GM04504 (cell line): ENCODE measurements at regions not wholly inside any gene's neighbourhood (a gene's known extent, or its start where the extent isn't known, plus 50 kb on each side); places are given as distances from the start of the nearest gene placed in this dataset.
A peak's percentile ranks its signal among the peaks of the same experiment; 100 is the strongest.

Experiments
- DNase-seq: peaks from one replicate; pipeline ENCODE4 v3.0.0-alpha.2; 2012; ENCODE audit warnings: low read depth

DNA sequence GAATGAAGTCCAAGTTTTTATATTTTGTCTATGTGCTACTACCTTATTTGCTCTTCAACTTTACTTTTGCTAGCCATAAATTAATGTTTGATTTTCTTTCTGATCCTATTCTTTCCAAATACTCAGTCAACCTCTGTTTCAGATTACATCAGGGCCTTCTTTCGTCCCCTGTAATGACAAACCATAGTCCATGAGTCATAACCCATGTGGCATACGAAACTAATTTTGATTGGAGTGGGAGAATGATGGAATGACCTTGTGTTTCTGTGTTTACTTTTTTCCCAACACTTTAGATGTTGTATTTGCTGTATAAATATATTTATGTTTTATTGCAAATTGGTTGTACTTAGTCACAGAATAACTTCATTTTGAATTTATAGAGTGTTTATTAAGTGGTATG is 1043.1 kb downstream of the DTWD2 start:
- no peak for DNase-seq

DNA sequence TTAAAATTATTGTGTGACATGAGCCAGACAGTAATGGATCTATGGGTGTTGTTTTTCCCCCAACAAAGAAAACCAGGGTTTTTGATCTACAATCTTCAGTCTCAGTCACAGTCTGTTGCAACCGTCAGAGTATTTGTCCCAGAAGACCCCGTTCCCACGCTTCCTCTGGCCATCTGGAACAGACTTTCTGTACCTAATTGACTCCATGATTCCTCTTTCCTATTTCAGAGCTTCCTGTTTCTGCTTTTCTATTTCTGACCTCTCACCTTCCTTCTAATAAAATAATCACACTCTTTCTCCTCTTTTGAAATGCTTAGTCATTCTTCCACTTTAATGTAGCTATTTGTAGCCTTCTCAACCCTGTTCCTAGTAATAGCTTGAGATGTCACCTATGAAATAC is 1044.8 kb downstream of the DTWD2 start:
- DNase-seq, result no peak

DNA sequence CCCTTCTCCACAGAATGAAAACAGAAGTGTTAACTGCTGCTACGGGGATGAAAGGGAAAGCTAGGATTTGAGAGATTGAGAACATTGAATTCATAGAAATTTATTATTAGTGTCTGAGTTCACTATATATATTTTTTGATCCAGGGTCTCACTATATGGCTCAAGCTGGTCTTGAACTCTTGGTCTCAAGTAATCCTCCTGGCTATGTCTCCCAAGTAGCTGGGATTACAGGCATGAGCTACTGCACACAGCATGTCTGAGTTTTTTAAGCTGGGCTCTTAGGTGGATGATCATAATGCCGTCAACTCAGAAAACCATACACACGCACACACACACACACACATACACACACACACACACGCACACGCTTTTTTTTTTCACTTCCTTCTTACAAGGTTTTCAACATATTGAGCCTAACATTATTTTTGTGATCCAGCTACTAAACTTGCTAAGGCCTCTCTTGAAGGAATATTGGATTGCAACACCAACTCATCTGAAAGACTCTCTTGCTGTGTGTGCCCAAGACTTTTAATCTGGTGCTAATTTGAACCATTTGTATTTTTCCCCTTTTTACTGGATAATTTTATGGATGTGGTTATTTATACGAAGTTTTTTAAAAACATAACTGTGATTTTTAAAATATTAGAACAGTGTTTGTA is 1045.4 kb downstream of the DTWD2 start:
- no peak for DNase-seq

DNA sequence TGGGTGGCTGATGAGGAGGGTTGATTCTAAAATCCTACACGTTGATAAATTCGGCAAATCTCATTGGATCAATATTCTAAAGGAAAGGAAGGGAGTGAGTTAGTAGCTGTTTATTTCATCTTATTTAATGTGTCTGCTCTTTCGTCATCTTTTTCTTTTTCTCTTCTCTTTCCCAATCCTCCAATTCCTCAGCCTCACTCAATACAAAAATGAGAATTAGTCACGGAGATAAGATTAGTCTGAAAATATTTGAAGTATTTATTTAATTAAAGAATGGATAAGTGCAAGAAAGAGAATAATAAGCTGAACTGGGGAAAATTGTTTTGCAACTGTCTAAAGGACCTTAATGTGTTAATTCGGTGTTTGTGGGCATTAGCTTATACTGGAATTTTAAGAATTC is 1095.1 kb downstream of the DTWD2 start:
- DNase-seq, result no peak

DNA sequence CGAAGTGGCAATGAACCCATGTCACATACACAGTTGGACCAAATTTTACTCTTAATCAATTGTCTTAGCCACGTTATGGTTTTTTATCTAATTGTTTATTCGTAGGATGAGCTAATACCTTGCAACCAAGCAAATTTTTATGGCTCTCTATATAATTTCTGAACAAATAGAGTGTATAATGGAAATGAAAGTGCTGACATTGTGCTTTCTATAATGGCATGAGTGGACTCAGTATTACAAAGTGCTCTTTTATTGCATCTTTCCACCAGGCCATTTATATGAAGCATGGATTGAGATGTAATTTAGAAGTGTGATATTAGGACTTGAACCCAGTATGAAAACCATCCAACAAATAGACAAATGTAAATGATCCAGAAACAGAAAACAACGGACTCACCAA is 1096.0 kb downstream of the DTWD2 start:
- no peak for DNase-seq

DNA sequence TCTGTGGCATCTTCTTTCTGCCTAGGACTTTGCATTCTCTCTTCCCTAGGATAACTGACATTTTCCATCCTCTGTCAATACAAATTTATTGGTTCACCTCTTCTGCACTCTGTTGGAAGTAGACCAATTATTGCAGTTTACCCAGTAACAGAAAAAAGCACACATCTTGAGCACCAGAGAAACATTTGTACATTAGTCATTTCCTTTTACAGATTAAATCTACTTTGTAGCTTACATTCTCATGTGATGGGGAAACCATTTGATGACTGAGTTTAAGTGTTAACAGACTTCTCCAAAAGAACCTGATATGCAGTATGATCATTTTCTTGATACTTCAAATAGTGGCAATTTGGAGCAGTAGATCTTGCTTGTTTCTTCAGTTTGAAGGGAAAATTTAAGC is 1098.8 kb downstream of the DTWD2 start:
- DNase-seq, result peak; percentile 71

DNA sequence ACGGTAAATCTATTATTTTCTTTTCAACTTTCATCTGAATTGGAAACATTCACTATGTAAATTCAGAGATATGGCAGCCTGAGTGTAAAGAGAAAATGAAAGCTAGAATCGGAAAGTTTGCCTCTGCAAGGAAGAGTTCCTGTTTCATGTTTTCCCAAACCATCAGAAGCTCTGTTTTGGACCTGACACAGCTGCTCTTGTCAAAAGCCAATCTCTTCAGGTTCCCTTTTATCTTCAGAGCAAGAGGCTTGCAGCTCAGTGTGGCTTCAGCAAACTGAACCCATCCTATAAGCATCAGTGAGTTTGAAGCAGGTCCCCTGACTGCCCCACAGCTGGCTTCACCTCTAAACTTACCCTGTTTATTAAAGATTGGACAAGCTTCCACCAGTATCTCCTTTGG is 1099.7 kb downstream of the DTWD2 start:
- DNase-seq, result no peak

DNA sequence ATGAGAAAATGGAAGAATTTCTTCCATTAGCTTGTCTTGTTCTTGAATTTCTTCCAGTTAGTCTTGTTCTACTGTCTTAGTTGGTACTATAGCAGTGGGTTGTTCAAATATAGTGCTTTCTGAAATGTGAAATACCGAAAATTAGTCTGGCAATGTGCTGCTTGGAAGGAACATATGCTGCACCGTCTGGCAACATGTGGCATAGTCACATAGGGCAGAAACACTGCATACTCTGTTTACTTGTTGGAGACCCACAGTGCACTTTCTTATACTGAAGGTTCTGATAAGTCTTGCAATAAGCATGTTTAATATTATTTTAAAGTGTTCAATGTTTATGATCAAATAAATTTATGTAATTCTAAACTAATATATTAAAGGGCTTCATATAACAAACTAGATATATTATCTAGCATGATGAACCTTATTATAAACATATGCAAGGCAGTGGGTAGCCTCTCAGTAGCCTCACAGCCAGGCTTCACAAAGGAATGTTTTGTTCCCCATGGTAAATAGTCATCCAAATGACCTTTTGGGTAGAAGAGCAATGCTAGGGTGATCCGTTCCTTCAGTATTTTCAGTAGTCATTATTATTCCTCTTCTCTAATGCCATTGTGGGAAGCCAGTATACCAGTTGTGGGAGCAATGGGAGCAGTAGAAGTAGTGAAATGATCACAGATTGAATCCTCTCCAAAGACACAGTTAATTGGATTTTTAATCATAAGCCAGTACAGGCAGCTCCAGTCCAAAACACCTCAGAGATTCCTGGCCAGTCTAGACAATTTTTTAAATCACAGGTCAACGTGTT is 1106.7 kb downstream of the DTWD2 start:
- DNase-seq, result no peak

DNA sequence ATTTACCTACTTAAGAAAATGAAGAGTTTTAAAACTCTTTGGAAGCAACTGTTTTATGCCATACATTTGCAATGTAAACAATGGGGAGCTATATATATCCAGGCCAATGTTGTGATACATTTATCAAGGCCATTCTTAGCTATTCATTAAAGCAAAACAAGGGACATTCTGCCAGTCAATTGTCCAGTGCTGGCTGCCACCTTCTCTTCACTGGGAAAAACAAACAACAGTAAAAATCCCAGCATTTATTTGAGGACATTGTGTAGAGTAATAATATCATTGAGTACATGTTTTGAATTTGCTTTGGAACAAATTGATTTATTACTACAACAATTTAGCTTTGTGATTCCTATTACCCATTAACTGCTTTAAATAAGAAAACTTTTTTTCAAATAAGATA is 1107.4 kb downstream of the DTWD2 start:
- DNase-seq, result no peak

DNA sequence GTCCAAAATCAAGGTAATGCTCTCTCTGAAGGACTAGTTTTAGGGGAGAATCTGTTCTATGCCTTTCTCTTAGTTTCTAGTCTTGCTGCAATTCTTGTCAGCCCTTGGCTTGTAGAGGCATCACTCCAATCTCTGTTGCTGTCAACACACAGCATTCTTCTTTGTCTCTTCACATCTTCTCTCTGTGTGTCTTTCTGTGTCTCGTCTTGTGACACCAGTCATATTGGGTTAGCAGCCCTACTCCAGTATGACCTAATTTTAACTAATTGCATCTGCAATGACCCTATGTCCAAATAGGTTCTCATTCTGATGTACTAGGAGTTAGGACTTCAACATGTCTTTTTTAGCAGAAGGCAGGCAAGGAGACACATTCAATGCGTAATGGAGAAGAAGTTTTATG is 1110.6 kb downstream of the DTWD2 start:
- DNase-seq, result no peak

DNA sequence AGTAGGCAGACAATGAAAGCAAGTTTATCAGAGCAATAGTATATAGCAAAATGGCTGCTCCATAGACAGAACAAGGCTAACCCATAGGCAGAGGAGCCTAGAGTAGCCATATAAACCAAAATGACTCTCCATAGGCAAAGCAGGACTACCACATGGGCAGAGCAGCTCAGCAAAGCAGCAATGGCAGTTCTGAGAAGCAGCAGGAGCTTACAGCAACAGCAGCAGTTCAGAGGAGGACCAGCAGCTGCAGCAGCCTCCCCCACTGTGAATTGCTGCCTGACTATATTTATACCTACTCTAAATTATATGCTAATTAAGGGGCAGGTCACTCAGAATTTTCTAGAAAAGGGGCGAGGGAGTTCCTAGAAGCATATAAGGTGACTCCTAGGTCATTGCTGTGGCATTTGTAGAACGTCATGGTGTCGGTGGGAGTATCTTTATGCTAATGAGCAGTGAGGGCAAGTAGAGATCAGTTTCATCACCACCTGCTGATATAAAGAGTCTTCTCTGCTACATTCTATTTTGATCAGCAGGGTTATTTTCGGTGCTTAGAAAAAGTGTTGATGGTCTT is 1115.5 kb downstream of the DTWD2 start:
- no peak for DNase-seq

DNA sequence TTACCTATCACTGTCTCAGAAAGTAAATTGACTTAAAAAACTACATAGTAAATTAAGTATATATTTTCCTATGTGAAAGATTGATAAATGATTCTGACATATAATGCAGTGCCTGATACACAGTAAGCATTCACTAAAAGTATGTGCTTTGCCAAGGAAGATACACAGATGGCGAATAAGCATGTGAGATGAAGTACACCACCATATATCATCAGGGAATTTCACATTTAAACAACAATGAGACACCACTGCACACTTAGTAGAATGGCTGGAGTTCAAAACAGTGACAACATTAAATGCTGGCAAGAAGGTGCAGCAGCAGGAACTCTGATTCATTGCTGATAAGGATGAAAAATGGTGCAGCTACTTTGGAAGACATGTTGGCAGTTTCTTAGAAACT is 1118.8 kb downstream of the DTWD2 start:
- DNase-seq, result no peak

DNA sequence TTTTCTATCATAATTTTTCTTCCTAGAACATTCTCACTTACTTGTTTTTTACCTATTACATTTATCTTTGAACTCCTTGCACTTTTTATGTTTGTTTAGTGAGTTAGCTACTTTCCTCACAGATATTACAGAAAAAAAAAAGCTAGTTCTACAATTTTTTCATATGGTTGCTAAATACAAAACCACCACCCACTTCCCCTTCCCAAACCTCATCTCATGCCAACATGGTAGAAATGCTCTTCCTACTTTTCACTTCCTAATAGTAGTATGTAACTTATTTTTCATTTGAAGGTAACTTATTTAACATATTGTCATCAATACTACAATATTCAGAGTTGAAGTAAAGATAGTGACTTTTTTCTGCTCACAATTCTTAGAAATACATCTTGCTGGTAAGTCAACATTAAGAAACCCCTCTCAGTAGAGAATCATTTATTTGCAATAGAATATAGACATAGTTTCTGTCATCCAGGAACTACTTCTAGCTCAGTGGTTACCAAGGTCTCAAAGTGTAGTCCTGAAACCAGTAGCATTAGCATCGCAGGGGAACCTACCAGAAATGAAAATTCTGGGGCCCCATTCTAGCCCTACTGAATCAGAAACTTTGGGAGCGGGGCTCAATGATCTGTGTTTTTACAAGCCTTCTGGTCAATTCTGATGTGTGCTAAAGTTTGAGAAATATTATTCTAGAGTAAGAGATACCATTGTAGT is 1124.6 kb downstream of the DTWD2 start:
- no peak for DNase-seq

DNA sequence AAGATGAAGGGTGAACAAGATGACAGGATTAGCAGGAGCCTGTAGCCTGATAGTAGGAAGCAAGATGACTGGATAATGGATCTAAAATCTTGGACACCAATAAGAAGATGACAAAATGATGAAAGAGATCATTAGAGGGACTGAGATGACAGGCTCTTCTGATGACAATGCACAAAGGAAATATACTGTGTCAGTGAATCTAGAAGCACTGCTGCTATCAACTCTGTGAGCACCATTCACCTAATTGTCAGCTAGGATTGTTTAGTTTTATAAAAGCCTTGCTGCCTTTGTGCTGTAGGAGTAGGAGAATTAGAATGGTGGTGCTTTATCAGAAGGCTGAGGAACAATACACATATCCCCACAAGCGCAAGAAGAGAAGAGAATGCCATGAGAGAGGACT is 1127.8 kb downstream of the DTWD2 start:
- no peak for DNase-seq

DNA sequence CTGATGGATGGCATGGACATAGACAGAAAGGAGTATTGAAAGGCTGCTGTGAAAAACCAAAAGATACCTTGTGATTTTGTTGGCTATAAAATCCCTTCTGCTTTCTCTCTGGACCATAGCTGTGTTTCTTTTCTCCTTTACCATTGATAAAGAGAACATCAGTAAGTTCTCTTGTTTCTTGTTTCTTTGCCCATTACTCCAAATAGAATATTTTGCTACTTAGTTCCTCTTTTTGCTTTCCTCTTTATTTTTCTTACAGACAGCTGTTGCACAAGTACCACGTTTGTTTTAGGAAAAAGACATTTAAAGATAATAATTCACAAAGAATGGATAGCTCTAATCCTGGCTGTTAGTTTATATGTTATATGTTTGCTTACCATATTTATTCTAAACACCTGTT is 1129.2 kb downstream of the DTWD2 start:
- no peak for DNase-seq

DNA sequence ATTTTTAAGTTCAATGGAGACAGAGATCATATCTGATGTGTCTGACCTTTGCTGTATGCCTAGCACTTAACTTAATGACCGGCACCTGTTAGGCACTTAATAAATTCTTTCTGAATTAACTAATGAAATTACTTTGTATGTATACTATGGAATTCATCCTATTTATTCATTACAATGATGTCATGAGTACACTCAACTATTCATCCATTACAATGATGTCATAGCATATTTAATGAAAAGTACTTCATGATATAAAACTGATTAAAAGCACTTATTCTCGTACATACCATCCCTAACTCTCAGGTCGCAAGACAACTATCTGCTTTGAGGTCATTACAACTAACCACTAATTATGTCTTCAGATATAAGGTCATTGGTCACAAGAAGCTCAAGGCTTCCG is 1131.6 kb downstream of the DTWD2 start:
- no peak for DNase-seq

DNA sequence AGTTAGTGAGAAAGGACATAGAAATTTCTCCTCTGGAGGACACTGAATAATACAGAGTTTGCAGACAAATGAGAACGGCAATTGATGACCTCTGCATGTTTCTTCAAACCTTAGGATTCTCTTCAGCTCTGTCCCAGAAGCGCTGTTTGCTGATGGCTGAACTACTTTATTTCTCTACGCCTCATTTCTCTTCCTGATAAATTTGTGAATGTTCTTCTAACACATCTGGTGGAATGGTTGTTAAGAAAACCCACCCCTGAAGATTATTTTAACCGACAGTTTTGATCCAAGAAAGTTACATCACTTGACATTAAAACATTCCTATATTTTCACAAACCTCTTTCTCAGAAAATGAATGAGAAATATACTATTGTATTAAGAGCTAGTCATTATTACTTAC is 1150.6 kb downstream of the DTWD2 start:
- no peak for DNase-seq

DNA sequence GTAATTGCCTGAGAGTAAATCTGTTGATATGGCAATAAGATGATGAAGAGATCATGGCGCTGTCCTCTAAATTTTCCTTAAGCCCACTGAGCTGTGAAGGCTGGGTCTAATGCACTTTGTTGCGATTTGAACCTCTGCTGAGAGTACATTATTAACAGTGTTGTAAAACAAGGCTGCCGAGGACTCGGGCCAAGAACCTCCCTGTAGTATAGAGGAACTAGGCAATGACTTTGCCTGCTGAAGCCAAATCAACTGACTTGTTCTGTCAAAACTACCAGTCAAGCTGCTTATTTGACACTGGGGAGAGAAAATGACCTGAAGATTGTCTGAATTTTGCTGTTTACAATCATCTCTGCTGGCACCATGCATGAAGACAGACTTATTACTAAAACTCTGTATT is 1154.7 kb downstream of the DTWD2 start:
- no peak for DNase-seq

DNA sequence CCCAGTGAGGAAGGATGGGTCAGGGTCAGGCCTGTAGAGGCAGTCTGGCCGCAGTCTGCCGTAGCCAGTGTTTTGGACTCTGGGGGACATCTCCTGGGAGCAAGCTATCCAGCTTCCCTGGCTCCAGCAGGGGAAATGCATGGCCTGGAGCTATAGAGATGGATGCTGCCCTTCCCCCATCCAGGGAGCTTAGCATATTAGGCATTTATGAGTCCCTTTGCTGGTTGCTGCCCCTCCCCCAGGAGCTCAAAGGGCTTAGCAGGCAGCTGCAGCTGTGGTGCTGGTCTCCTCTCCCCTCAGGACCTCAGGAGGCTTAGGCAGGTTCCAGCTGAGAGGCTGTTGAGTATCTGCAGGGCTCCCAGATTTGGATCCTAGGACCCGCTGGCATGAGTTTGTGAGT is 1158.7 kb downstream of the DTWD2 start:
- no peak for DNase-seq

DNA sequence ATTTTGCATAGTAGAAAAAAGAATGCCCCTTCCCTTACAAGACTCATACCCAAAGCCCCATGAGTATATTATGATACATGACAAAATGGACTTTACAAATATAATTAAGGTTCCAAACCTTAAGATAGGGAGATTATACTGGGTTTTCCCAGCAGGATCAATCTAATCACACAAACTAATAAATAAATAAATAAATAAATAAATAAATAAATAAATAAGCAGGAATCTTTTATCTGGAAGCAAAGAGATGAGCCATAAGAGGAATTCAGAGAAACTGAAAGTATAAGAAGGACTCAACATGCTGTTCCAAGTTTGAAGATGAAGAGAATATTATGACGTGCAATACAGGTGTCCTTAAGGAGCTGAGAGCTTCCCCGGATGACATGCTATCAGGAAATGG is 1174.5 kb downstream of the DTWD2 start:
- DNase-seq, result no peak

DNA sequence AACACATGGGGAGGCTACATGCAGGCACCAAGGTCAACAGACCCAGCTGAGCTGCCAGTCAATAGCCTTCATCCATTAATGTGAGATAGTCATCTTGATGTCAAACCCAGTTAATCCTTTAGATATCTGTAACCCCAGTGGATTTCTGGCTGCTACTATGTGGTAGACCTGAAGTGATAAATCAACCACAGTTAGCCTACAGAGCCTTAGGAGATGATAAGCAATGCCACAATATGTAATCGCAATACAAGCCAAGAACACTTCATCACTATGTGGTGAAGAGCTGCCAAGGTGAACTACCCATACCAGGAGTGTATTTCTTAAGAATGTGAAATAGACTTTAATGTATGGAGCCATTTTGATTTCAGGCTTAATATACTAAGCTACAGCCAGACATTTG is 1175.5 kb downstream of the DTWD2 start:
- no peak for DNase-seq

DNA sequence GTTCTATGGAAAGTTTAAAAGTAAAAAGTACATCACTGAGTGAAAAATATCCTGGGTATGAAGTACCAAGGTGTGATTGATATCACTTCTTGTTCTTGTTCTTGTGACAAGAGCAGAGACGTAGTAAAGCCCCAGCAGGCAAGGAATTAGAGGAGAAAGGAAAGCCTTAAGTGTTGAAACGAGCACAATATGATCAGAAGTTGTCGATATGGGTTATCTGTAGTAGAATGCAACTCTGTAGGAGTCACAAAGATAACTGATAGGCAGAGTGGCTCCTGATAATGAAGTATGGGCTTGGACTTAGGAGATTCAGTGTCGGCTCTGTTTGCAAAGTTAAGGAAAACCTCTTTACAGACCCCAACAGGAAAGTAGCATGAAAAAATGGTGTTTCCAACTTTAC is 1179.1 kb downstream of the DTWD2 start:
- DNase-seq, result no peak

DNA sequence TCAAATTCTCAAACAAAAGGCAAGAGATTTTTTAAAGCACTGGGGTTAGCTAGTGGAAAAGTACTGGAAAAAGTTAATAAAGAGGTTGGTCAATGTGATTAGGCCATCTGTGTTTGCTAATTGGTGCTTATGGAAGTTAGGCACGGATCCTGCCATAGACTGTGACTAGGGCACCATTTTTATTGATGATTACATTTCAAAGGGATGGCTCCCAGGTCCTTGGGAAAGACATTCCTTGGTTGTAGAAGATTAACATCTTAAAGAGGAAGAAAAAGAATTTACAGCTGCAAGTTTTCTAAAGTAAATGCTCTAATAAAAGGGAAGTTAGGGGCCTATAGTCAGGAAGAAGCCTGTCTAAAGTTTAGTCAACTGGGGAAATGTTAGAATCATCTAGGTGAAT is 1183.3 kb downstream of the DTWD2 start:
- no peak for DNase-seq
